ENCODE measurements at regions not wholly inside any gene's neighbourhood (a gene's known extent, or its start where the extent isn't known, plus 50 kb on each side); places are given as distances from the start of the nearest gene placed in this dataset.

DNA sequence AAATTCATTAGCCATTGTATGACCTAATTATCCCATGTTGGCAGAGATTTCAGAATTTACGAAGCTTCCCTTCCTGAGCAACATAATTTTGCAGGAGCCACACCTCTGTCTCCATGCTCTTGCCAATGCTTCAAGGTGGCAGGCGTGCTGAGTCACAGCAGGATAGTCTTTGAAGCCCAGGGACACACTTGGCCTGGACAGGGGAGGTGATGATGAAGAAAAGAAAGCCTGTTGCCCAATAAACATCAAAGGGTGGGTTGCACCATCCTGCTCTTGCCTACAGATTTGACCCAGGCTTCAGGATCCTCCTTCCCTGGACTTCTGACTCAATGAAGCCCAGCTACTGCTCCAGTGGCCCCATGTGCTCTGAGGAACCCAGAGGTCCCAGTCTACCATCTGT, 117.1 kb downstream of the MINAR1 start:
- intact Hi-C loops (cut with DNase I; ENCODE audit: low total_unique reads): no loop called here
- Histone ChIP-seq H3K4me1 (no peaks in the 10 kb centered on the region), H3K36me3 (no peaks in the 10 kb centered on the region), H3K4me3 (no peak overlapping the region), H3K9me3 (no peaks in the 10 kb centered on the region), H3K27ac (no peak overlapping the region), H3K27me3 (no peaks in the 10 kb centered on the region)
- no peak for DNase-seq (ENCODE audit: low spot score in 2 of 2)
- TF ChIP-seq POLR2AphosphoS5 (IDR thresholded peaks at IDR 0.05): no peak
- TF ChIP-seq, protein P1, sequence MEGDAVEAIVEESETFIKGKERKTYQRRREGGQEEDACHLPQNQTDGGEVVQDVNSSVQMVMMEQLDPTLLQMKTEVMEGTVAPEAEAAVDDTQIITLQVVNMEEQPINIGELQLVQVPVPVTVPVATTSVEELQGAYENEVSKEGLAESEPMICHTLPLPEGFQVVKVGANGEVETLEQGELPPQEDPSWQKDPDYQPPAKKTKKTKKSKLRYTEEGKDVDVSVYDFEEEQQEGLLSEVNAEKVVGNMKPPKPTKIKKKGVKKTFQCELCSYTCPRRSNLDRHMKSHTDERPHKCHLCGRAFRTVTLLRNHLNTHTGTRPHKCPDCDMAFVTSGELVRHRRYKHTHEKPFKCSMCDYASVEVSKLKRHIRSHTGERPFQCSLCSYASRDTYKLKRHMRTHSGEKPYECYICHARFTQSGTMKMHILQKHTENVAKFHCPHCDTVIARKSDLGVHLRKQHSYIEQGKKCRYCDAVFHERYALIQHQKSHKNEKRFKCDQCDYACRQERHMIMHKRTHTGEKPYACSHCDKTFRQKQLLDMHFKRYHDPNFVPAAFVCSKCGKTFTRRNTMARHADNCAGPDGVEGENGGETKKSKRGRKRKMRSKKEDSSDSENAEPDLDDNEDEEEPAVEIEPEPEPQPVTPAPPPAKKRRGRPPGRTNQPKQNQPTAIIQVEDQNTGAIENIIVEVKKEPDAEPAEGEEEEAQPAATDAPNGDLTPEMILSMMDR (IDR thresholded peaks at IDR 0.05): no peak
- TF ChIP-seq POLR2A (IDR thresholded peaks at IDR 0.05): no peak

DNA sequence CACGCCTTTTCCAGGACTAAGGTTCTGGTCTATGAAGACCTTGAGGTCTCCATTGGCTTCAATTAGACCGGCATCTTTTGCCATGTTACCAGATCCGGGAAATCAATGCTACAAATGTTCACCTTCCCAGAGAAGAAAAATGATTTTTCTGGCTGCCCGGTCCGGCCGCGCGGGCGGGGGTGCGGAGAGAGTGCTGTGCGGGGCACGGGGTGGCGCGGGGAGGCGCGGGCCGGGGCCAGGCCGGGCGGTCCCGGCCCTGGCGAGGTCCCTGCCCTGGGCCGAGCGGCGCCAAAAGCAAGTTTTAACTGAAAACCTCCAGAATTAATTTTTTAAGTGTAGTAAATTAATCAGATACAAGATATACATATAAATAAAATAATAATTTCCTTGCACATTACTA, 128.2 kb downstream of the MINAR1 start:
- Histone ChIP-seq H3K4me3 (no peak overlapping the region), H3K27me3 (peaks cover 0 to 11% of the 10 kb centered on the region in 2 donors), H3K4me1 (no peaks in the 10 kb centered on the region), H3K36me3 (no peaks in the 10 kb centered on the region), H3K27ac (no peak overlapping the region), H3K9me3 (peaks cover 0 to 3% of the 10 kb centered on the region in 2 donors)
- DNase-seq (ENCODE audit: low spot score in 2 of 2): no peak
- TF ChIP-seq, protein P1 (IDR thresholded peaks at IDR 0.05): no peak
- TF ChIP-seq POLR2AphosphoS5 (IDR thresholded peaks at IDR 0.05) (no peak), POLR2A (IDR thresholded peaks at IDR 0.05) (no peak)
- intact Hi-C loops (cut with DNase I; ENCODE audit: low total_unique reads): no loop called here

DNA sequence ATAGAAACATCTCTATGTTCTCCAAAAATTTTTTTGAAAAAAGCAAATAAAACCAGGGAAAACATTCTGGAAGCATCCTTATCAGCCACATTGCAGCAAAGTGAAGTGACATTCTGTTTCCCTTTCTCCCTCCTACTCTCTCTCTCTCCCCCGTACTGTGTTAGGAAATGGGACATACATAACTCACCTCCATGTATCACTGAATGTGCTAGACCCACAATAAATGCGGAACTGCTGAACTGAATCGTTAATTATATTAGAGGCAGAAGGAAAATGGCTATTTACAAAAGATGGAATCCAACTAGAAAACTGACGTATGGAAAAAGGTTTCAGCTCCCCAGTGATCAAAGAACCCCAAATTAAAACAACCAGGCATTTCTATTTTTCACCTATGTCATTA, 129.8 kb downstream of the MINAR1 start:
- Histone ChIP-seq H3K36me3 (no peaks in the 10 kb centered on the region), H3K27me3 (peaks cover 0 to 11% of the 10 kb centered on the region in 2 donors), H3K4me3 (no peak overlapping the region), H3K9me3 (peaks cover 0 to 3% of the 10 kb centered on the region in 2 donors), H3K4me1 (no peaks in the 10 kb centered on the region), H3K27ac (no peak overlapping the region)
- TF ChIP-seq POLR2A (IDR thresholded peaks at IDR 0.05) (no peak), POLR2AphosphoS5 (IDR thresholded peaks at IDR 0.05) (no peak)
- TF ChIP-seq, protein P1 (IDR thresholded peaks at IDR 0.05): no peak
- DNase-seq (ENCODE audit: low spot score in 2 of 2): no peak
- intact Hi-C loops (cut with DNase I; ENCODE audit: low total_unique reads): no loop called here

DNA sequence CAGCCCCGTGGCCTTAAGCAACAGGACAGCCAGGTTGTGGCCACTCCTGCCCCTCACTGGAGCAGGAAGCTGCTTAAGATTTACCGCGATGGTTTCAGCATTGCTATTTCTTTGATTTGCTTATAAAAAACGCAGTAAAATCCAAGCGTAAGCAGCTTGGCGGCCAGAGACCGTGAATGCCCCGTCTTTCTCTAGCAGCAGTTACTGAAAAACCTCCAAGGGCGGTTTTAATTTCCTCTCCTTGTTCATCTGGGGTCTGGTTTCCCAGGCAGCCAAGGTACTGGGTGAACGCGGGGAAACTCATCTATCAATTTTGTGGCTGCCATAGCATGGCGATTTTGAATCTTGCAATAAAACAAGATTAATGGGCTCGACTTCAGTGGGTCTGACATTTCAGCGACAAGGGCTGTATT, 130.3 kb downstream of the MINAR1 start:
- Histone ChIP-seq H3K4me1 (no peaks in the 10 kb centered on the region), H3K36me3 (no peaks in the 10 kb centered on the region), H3K27me3 (peaks cover 0 to 11% of the 10 kb centered on the region in 2 donors), H3K4me3 (no peak overlapping the region), H3K9me3 (peaks cover 0 to 3% of the 10 kb centered on the region in 2 donors), H3K27ac (no peak overlapping the region)
- DNase-seq (ENCODE audit: low spot score in 2 of 2): no peak
- TF ChIP-seq, protein P1 (IDR thresholded peaks at IDR 0.05): no peak
- no peak for TF ChIP-seq POLR2AphosphoS5 (IDR thresholded peaks at IDR 0.05)
- TF ChIP-seq POLR2A (IDR thresholded peaks at IDR 0.05): no peak
- intact Hi-C loops (cut with DNase I; ENCODE audit: low total_unique reads): no loop called here

DNA sequence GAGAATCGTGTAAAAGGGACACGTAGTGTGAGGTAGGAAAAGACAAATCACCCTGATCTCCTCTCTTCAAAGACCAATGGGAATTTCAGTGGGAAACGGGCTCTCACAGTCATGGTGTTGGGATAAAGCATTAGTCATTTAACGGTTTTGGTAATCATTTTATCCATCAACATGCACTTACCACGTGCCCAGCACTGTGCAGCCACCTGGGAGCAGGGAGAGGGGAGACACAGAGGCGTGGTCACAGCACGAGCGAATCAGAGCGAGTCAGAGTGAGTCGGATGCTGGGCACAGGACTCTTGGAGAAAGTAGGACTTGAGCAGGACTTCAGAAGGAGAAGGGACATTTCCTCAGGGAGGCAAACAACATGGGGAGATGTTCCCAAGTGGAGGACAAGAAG, 130.8 kb downstream of the MINAR1 start:
- intact Hi-C loops (cut with DNase I; ENCODE audit: low total_unique reads): no loop called here
- Histone ChIP-seq H3K36me3 (no peaks in the 10 kb centered on the region), H3K4me1 (no peaks in the 10 kb centered on the region), H3K27me3 (peaks cover 0 to 11% of the 10 kb centered on the region in 2 donors), H3K4me3 (no peak overlapping the region), H3K27ac (no peak overlapping the region), H3K9me3 (peaks cover 3 to 4% of the 10 kb centered on the region in 2 donors)
- no peak for DNase-seq (ENCODE audit: low spot score in 2 of 2)
- TF ChIP-seq POLR2A (IDR thresholded peaks at IDR 0.05): no peak
- TF ChIP-seq, protein P1 (IDR thresholded peaks at IDR 0.05): no peak
- no peak for TF ChIP-seq POLR2AphosphoS5 (IDR thresholded peaks at IDR 0.05)
